Stimulated activated CD8-positive, alpha-beta memory T cell treated with anti-CD3 and anti-CD28 coated beads, Interleukin-15, amount 100 ng/mL, for 24 hours (primary cell): ENCODE measurements at regions not wholly inside any gene's neighbourhood (a gene's known extent, or its start where the extent isn't known, plus 50 kb on each side); places are given as distances from the start of the nearest gene placed in this dataset.

Experiments
- DNase-seq: peaks from one replicate; pipeline ENCODE4 v3.0.0-alpha.2; 2020; ENCODE audit warnings: low read depth

- DNase-seq: no peak
Observed at GRCh38 chr9:38285236-38285635, 107.3 kb upstream of the ALDH1B1 start.

GRCh38 chr9:38284588-38285051 lies 107.9 kb upstream of the ALDH1B1 start:
- no peak for DNase-seq

GRCh38 chr9:38284039-38284575 lies 108.4 kb upstream of the ALDH1B1 start:
- DNase-seq: no peak

GRCh38 chr9:38282756-38283155 lies 109.7 kb upstream of the ALDH1B1 start:
- DNase-seq: no peak

- no peak for DNase-seq
Observed at GRCh38 chr9:38281917-38282316, 110.6 kb upstream of the ALDH1B1 start.

- no peak for DNase-seq
Observed at GRCh38 chr9:38281196-38281595, 111.3 kb upstream of the ALDH1B1 start.

- DNase-seq: no peak
Observed at GRCh38 chr9:38280251-38280800, 112.2 kb upstream of the ALDH1B1 start.

GRCh38 chr9:38278931-38279679 lies 113.4 kb upstream of the ALDH1B1 start:
- no peak for DNase-seq

GRCh38 chr9:38278457-38278856 lies 114.0 kb upstream of the ALDH1B1 start:
- no peak for DNase-seq

GRCh38 chr9:38277601-38278200 lies 114.8 kb upstream of the ALDH1B1 start:
- no peak for DNase-seq

GRCh38 chr9:38276771-38277439 lies 115.6 kb upstream of the ALDH1B1 start:
- no peak for DNase-seq

- no peak for DNase-seq
Observed at GRCh38 chr9:38274800-38275199, 117.7 kb upstream of the ALDH1B1 start.

- DNase-seq: no peak
Observed at GRCh38 chr9:38272710-38273109, 119.8 kb upstream of the ALDH1B1 start.

GRCh38 chr9:38271666-38272241 lies 120.7 kb upstream of the ALDH1B1 start:
- DNase-seq: no peak

GRCh38 chr9:38269775-38270174 lies 122.7 kb upstream of the ALDH1B1 start:
- DNase-seq: no peak

- DNase-seq: no peak
Observed at GRCh38 chr9:38263532-38263931, 129.0 kb upstream of the ALDH1B1 start.

GRCh38 chr9:38259519-38260218 lies 132.8 kb upstream of the ALDH1B1 start:
- DNase-seq: no peak

GRCh38 chr9:38259056-38259455 lies 133.4 kb upstream of the ALDH1B1 start:
- no peak for DNase-seq

GRCh38 chr9:38257626-38258215 lies 134.8 kb upstream of the ALDH1B1 start:
- no peak for DNase-seq

- no peak for DNase-seq
Observed at GRCh38 chr9:38256461-38256860, 136.0 kb upstream of the ALDH1B1 start.

GRCh38 chr9:38255599-38255998 lies 136.9 kb upstream of the ALDH1B1 start:
- DNase-seq: no peak
